Vagina (tissue), 2 donors: ENCODE measurements at regions not wholly inside any gene's neighbourhood (a gene's known extent, or its start where the extent isn't known, plus 50 kb on each side); places are given as distances from the start of the nearest gene placed in this dataset.
"Not testable (repeated sequence)": the region's sequence is repeated elsewhere in the genome, so short reads cannot be mapped to it uniquely, and the experiment has no call there.

Source experiments
- DNase-seq, 2 donors: peaks; one replicate each; pipeline ENCODE4 v3.0.0-alpha.2; 2017; ENCODE audit errors: extremely low spot score in 2 of 2
- H3K27ac ChIP-seq: fragments of 200-600 bp; sonication (generic); one replicate; pipeline ENCODE4 v1.5.1; 2019
- H3K27me3 ChIP-seq: fragments of 200-600 bp; sonication (generic); one replicate; pipeline ENCODE4 v1.5.1; 2019
- H3K36me3 ChIP-seq, 2 donors: fragments of 200-600 bp; sonication (generic); one replicate each; pipeline ENCODE4 v1.5.1; 2017 to 2019
- H3K4me1 ChIP-seq: fragments of 200-600 bp; sonication (generic); one replicate; pipeline ENCODE4 v1.5.1; 2019
- H3K4me3 ChIP-seq, 2 donors: fragments of 200-600 bp; sonication (generic); 1 replicate in 1 of 2; 2 replicates in 1 of 2; pipeline ENCODE4 v1.5.1; 2016 to 2019
- H3K9me3 ChIP-seq: fragments of 200-600 bp; sonication (generic); one replicate; pipeline ENCODE4 v1.5.1; 2019
- POLR2A ChIP-seq, 2 donors: fragments of 450-650 bp; IDR thresholded peaks; one replicate each; pipeline ENCODE4 v1.6.1; 2017; ENCODE audit warnings: antibody characterized with exemption in 2 of 2, mild to moderate bottlenecking in 2 of 2, moderate library complexity in 2 of 2
- POLR2AphosphoS5 ChIP-seq, 2 donors: sonication (generic); formaldehyde crosslinking; IDR thresholded peaks; one replicate each; pipeline ENCODE4 v1.9.0; 2017; ENCODE audit warnings: antibody characterized with exemption in 2 of 2, mild to moderate bottlenecking in 2 of 2, low read depth in 1 of 2; ENCODE audit not compliant: insufficient read depth in 1 of 2
- intact Hi-C: fragments of 100-400 bp; cut with DNase I; formaldehyde crosslinking; loops from one replicate; pipeline ENCODE4 v1.15.1; 2023
- TF ChIP-seq, protein P1 (sequence below), 3 experiments: fragments of 450-650 bp in 2 of 3; fragments of 200-600 bp in 1 of 3; sonication (generic) in 1 of 3; IDR thresholded peaks; one replicate each; pipeline ENCODE4 v1.5.1; 2017 to 2019; ENCODE audit warnings: antibody characterized with exemption in 3 of 3, mild to moderate bottlenecking in 2 of 3, moderate library complexity in 2 of 3

DNA sequence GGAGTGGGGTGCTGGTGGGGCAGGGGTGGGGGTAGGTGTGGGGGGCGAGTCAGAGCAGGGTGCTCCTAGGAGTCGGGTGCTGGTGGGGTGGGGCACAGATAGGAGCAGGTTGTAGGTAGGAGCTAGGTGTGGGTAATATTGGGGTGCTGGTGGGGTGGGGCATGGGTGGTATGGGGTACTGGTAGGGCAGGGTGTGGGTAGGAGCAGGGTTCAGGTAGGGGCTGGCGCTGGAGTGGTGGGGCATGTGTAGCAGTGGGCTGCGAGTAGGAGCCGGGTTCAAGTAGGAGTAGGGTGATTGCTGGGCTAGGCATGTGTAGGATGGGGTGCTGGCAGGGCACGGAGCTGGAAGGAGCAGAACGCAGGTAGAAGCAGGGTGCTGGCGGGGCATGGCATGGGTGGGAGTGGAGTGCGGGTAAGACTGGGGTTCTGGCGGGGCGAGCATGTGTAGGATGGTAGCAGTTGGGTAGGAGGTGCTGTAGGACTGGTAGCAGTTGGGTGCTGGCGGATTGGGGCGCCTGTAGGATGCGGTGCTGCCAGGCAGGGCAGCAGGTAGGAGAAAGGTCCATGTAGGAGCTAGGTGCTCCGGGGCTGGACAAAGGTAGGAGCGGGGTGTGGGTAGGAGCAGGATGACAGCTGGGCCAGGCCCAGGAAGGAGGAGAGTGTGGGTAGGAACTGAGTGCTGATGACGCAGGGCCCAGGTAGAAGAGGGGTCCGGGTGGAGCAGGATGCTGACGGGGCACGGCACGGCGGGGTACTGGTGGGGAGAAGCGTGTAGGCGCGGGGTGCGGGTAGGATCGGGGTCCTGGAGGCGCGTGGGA lies 105.5 kb upstream of the SIMC1 start:
- peak overlapping the region in 1 of 2 donors; percentile 5 for H3K4me3 ChIP-seq
- no peak overlapping the region for H3K27ac ChIP-seq
- TF ChIP-seq POLR2A (IDR thresholded peaks at IDR 0.05) (no peak), POLR2AphosphoS5 (IDR thresholded peaks at IDR 0.05; ENCODE audit: insufficient read depth in 1 of 2, low read depth in 1 of 2) (no peak)
- TF ChIP-seq, protein P1, sequence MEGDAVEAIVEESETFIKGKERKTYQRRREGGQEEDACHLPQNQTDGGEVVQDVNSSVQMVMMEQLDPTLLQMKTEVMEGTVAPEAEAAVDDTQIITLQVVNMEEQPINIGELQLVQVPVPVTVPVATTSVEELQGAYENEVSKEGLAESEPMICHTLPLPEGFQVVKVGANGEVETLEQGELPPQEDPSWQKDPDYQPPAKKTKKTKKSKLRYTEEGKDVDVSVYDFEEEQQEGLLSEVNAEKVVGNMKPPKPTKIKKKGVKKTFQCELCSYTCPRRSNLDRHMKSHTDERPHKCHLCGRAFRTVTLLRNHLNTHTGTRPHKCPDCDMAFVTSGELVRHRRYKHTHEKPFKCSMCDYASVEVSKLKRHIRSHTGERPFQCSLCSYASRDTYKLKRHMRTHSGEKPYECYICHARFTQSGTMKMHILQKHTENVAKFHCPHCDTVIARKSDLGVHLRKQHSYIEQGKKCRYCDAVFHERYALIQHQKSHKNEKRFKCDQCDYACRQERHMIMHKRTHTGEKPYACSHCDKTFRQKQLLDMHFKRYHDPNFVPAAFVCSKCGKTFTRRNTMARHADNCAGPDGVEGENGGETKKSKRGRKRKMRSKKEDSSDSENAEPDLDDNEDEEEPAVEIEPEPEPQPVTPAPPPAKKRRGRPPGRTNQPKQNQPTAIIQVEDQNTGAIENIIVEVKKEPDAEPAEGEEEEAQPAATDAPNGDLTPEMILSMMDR (IDR thresholded peaks at IDR 0.05) = no peak
- no peaks in the 10 kb centered on the region for H3K36me3 ChIP-seq
- intact Hi-C loops = no loop called here
- no peaks in the 10 kb centered on the region for H3K9me3 ChIP-seq
- H3K4me1 ChIP-seq = no peaks in the 10 kb centered on the region
- no peaks in the 10 kb centered on the region for H3K27me3 ChIP-seq
- DNase-seq = no peak

DNA sequence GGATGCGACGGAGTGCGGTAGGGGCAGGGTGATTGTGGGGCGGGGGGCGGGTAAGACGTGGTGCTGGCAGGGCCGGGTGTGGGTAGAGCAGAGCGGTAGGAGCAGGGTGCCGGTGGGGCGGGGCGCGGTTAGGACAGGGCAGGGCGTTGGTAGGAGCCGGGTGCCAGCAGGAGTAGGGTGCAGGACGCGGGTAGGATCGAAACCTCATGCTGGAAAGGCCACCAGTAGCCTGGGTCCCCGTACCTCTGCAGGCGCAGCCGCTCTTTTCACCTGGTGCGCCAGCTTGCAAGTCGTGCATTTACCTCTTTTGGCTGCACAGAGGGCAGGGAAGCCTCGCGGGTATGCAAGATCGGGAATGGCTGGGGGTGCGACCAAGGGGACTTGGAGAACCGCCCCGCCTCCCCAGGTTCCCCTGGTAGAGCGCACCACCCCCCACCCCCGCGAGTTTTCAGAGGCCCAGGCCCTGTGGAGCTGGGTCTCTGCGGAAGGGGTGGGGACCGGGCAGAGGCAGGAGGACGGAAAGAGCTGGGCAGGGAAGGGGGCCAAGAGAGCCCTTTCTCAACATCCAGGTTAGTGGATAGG lies 104.8 kb upstream of the SIMC1 start:
- intact Hi-C loops = no loop called here
- H3K4me3 ChIP-seq = peak overlapping the region in 1 of 2 donors; percentile 5

DNA sequence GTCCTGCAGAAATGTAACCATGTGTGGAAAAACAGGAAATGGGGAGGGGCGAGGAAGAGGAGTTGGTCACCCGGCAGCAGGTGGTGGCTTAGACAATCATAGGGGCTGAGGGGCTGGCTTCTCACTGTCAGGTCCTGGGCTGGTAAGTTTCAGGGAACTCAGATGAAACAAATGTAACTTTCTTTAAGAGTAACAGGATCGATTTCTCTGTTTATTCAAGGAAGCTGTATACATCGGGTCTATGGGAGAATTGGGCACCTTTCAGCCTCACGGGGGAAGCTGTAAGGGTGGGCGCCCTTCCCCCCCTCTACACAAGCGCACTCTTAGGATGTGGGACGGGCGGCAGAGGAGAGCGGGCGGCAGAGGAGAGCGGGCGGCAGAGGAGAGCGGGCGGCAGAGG lies 104.3 kb upstream of the SIMC1 start:
- intact Hi-C loops = no loop called here
- TF ChIP-seq, protein P1 (IDR thresholded peaks at IDR 0.05) = no peak
- TF ChIP-seq POLR2A (IDR thresholded peaks at IDR 0.05) (no peak), POLR2AphosphoS5 (IDR thresholded peaks at IDR 0.05; ENCODE audit: insufficient read depth in 1 of 2, low read depth in 1 of 2) (no peak)
- Histone ChIP-seq H3K9me3 (no peaks in the 10 kb centered on the region), H3K27ac (no peak overlapping the region), H3K27me3 (no peaks in the 10 kb centered on the region), H3K4me3 (no peak overlapping the region), H3K36me3 (no peaks in the 10 kb centered on the region), H3K4me1 (no peaks in the 10 kb centered on the region)
- no peak for DNase-seq

More for the DNA sequence above, 104.8 kb upstream of the SIMC1 start:
- no peaks in the 10 kb centered on the region for H3K9me3 ChIP-seq
- no peak overlapping the region for H3K27ac ChIP-seq
- no peak for DNase-seq
- H3K27me3 ChIP-seq = no peaks in the 10 kb centered on the region
- TF ChIP-seq, protein P1 (IDR thresholded peaks at IDR 0.05) = no peak
- TF ChIP-seq POLR2A (IDR thresholded peaks at IDR 0.05) (no peak), POLR2AphosphoS5 (IDR thresholded peaks at IDR 0.05; ENCODE audit: insufficient read depth in 1 of 2, low read depth in 1 of 2) (no peak)
- no peaks in the 10 kb centered on the region for H3K4me1 ChIP-seq
- H3K36me3 ChIP-seq = no peaks in the 10 kb centered on the region

DNA sequence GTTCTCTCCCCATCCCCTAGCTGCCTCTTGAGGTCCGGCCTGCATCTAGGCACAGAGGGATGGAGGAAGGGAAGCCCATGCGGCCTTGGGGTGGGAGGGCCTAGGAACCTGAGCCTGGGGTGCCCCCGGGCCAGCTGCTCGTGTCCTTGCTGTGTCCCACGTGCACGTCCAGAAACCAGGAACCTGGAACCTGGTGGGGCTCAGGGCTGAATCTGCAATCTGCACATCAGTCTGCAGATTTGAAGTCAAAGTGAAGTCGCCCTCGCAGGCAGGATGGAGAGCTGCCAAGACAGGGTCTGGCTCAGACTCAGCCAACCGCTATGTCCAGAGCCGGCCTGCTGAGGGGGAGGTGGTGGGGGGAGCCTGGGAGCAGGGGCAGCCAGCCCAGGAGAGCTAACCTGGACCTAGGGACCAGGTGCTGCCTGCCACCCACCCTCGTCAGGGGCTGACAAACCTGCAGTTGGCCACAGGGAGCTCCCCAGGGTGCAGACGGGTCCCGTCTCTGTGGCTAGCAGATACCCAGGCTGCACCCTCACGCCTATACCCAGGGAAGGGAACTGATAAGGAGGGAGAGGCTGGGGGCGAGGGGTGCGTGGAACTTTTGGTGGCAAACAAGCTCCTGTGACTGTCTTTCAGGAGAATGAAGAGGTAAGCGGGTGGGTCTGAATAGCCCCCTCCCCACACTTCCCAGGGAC lies 103.5 kb upstream of the SIMC1 start:
- no peak for TF ChIP-seq POLR2A (IDR thresholded peaks at IDR 0.05)
- TF ChIP-seq, protein P1 (IDR thresholded peaks at IDR 0.05) = no peak
- no peak for TF ChIP-seq POLR2AphosphoS5 (IDR thresholded peaks at IDR 0.05; ENCODE audit: insufficient read depth in 1 of 2, low read depth in 1 of 2)
- no peak for DNase-seq
- intact Hi-C loops = no loop called here
- H3K27me3 ChIP-seq = no peaks in the 10 kb centered on the region
- H3K36me3 ChIP-seq = no peaks in the 10 kb centered on the region
- no peak overlapping the region for H3K27ac ChIP-seq
- H3K4me3 ChIP-seq = no peak overlapping the region
- no peaks in the 10 kb centered on the region for H3K9me3 ChIP-seq
- H3K4me1 ChIP-seq = no peaks in the 10 kb centered on the region

DNA sequence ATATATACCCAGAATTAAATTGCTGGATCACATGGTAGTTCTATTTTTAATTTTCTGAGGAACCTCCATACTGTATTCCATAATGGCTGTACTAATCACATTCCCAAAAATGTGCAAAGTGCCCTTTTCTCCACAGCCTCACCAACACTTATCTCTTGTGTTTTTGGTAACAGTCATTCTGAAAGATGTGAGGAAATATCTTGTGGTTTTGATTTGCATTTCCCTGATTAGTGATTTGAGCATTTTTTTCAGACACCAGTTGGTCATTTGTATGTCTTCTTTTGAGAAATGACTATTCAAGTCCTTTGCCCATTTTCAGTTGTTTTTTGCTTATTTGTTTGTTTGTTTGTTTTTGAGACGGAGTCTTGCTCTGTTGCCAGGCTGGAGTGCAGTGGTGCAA lies 98.1 kb upstream of the SIMC1 start:
- H3K36me3 ChIP-seq, H3K4me3 ChIP-seq, DNase-seq, H3K4me1 ChIP-seq, intact Hi-C loops, H3K9me3 ChIP-seq, H3K27ac ChIP-seq, H3K27me3 ChIP-seq: not testable (repeated sequence)
